ENCODE measurements at regions not wholly inside any gene's neighbourhood (a gene's known extent, or its start where the extent isn't known, plus 50 kb on each side); places are given as distances from the start of the nearest gene placed in this dataset.

DNA sequence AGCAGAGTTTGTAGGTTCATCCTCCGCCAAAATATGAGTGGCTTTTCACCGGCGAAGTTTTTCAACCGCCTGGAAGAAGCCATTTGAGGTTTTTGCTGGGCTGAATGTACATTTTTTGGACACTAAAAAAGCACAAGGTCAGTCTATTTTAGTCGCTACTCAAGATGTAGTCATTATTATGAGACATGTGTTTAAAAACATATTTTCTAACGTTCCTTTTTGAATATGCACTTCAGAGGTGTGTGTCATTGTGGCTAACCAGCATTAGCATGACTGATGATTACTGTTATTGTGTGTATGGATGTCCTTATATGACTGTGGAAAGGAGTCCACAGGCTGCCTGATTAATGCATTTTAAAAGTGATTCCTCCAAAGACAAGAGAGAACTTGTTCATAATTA lies 605.4 kb downstream of the INHBA start:
- TF ChIP-seq EP300 (IDR thresholded peaks at IDR 0.05; ENCODE audit: borderline replicate concordance) (no peak), NFIC (IDR thresholded peaks at IDR 0.05) (no peak), ZBTB7A (IDR thresholded peaks at IDR 0.05; ENCODE audit: low read depth) (no peak), TAF1 (IDR thresholded peaks at IDR 0.05; ENCODE audit: low read depth) (no peak), RAD21 (IDR thresholded peaks at IDR 0.05; ENCODE audit: low read depth) (no peak)
- TF ChIP-seq, protein P1, sequence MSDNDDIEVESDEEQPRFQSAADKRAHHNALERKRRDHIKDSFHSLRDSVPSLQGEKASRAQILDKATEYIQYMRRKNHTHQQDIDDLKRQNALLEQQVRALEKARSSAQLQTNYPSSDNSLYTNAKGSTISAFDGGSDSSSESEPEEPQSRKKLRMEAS (IDR thresholded peaks at IDR 0.05), result no peak

- TF ChIP-seq TCF12 (IDR thresholded peaks at IDR 0.05; ENCODE audit: low read depth) (no peak), CREB1 (IDR thresholded peaks at IDR 0.05; ENCODE audit: low read depth) (no peak), EP300 (IDR thresholded peaks at IDR 0.05; ENCODE audit: borderline replicate concordance) (no peak), TAF1 (IDR thresholded peaks at IDR 0.05; ENCODE audit: low read depth) (no peak), NFIC (IDR thresholded peaks at IDR 0.05) (no peak), ZBTB7A (IDR thresholded peaks at IDR 0.05; ENCODE audit: low read depth) (no peak), TEAD4 (IDR thresholded peaks at IDR 0.05) (no peak), EGR1 (IDR thresholded peaks at IDR 0.05) (no peak), RAD21 (IDR thresholded peaks at IDR 0.05; ENCODE audit: low read depth) (no peak), YY1 (IDR thresholded peaks at IDR 0.05; ENCODE audit: low read depth) (no peak), FOXM1 (IDR thresholded peaks at IDR 0.05; ENCODE audit: borderline replicate concordance, low read depth) (no peak), USF1 (IDR thresholded peaks at IDR 0.05) (no peak), CEBPB (IDR thresholded peaks at IDR 0.05) (no peak)
- TF ChIP-seq, protein P1 (IDR thresholded peaks at IDR 0.05), result no peak
Observed at GRCh38 chr7:41096917-41097316, 606.0 kb downstream of the INHBA start.

GRCh38 chr7:41093141-41093540 lies 609.7 kb downstream of the INHBA start:
- TF ChIP-seq EGR1 (IDR thresholded peaks at IDR 0.05), result no peak
- no peak for TF ChIP-seq ZBTB7A (IDR thresholded peaks at IDR 0.05; ENCODE audit: low read depth)
- no peak for TF ChIP-seq USF1 (IDR thresholded peaks at IDR 0.05)
- TF ChIP-seq FOXM1 (IDR thresholded peaks at IDR 0.05; ENCODE audit: borderline replicate concordance, low read depth), result no peak
- no peak for TF ChIP-seq RAD21 (IDR thresholded peaks at IDR 0.05; ENCODE audit: low read depth)
- no peak for TF ChIP-seq NFIC (IDR thresholded peaks at IDR 0.05)
- no peak for TF ChIP-seq CREB1 (IDR thresholded peaks at IDR 0.05; ENCODE audit: low read depth)
- no peak for TF ChIP-seq TAF1 (IDR thresholded peaks at IDR 0.05; ENCODE audit: low read depth)
- TF ChIP-seq, protein P2, sequence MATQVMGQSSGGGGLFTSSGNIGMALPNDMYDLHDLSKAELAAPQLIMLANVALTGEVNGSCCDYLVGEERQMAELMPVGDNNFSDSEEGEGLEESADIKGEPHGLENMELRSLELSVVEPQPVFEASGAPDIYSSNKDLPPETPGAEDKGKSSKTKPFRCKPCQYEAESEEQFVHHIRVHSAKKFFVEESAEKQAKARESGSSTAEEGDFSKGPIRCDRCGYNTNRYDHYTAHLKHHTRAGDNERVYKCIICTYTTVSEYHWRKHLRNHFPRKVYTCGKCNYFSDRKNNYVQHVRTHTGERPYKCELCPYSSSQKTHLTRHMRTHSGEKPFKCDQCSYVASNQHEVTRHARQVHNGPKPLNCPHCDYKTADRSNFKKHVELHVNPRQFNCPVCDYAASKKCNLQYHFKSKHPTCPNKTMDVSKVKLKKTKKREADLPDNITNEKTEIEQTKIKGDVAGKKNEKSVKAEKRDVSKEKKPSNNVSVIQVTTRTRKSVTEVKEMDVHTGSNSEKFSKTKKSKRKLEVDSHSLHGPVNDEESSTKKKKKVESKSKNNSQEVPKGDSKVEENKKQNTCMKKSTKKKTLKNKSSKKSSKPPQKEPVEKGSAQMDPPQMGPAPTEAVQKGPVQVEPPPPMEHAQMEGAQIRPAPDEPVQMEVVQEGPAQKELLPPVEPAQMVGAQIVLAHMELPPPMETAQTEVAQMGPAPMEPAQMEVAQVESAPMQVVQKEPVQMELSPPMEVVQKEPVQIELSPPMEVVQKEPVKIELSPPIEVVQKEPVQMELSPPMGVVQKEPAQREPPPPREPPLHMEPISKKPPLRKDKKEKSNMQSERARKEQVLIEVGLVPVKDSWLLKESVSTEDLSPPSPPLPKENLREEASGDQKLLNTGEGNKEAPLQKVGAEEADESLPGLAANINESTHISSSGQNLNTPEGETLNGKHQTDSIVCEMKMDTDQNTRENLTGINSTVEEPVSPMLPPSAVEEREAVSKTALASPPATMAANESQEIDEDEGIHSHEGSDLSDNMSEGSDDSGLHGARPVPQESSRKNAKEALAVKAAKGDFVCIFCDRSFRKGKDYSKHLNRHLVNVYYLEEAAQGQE (IDR thresholded peaks at IDR 0.05; ENCODE audit: low read depth), result no peak
- TF ChIP-seq TCF12 (IDR thresholded peaks at IDR 0.05; ENCODE audit: low read depth), result no peak
- TF ChIP-seq TEAD4 (IDR thresholded peaks at IDR 0.05), result no peak
- TF ChIP-seq, protein P1 (IDR thresholded peaks at IDR 0.05), result no peak
- no peak for TF ChIP-seq CEBPB (IDR thresholded peaks at IDR 0.05)
- no peak for TF ChIP-seq YY1 (IDR thresholded peaks at IDR 0.05; ENCODE audit: low read depth)
- TF ChIP-seq EP300 (IDR thresholded peaks at IDR 0.05; ENCODE audit: borderline replicate concordance), result no peak

DNA sequence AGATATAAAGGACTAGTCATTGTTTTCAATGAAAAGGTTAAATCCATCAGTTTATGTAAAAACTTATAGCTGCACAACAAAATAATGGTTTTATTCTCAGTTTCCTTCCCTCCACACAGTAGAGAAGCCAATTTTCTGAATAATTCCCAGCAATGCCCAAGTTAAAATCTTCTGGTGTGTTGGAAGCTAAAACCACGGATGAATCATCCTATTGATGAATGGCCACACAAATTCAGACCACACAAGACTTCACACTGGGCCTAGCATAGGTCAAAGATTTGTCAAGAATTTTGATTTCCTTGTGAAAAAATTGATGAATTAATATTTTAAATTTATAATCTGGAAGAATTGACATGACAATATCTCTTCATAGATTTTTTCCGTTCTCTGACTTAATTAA lies 617.6 kb downstream of the INHBA start:
- TF ChIP-seq, protein P1 (IDR thresholded peaks at IDR 0.05), result no peak
- no peak for TF ChIP-seq CREB1 (IDR thresholded peaks at IDR 0.05; ENCODE audit: low read depth)
- TF ChIP-seq EP300 (IDR thresholded peaks at IDR 0.05; ENCODE audit: borderline replicate concordance), result no peak
- no peak for TF ChIP-seq TEAD4 (IDR thresholded peaks at IDR 0.05)
- TF ChIP-seq USF1 (IDR thresholded peaks at IDR 0.05), result no peak
- no peak for TF ChIP-seq FOXM1 (IDR thresholded peaks at IDR 0.05; ENCODE audit: borderline replicate concordance, low read depth)
- no peak for TF ChIP-seq EGR1 (IDR thresholded peaks at IDR 0.05)
- TF ChIP-seq YY1 (IDR thresholded peaks at IDR 0.05; ENCODE audit: low read depth), result no peak

DNA sequence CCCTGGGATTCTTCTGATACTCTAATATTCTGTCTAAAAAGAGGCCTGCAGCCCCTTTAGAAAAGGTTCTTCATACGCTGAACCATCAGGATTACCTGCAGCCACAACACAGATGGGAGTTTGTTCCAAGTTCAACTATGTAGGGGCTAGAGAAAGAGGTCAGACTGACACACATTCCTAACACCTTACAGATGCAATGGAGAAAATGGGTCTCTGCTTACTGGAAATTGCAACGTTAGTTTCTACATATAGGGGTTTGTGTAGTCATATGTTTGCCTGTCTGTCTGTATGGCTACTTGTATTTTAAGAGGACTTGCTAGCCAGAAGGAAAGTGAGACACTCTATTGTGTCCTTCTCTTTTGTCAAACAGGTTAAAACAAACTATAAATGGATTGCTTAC lies 618.5 kb downstream of the INHBA start:
- TF ChIP-seq CREB1 (IDR thresholded peaks at IDR 0.05; ENCODE audit: low read depth), result no peak

- TF ChIP-seq CREB1 (IDR thresholded peaks at IDR 0.05; ENCODE audit: low read depth), result no peak
- no peak for TF ChIP-seq TAF1 (IDR thresholded peaks at IDR 0.05; ENCODE audit: low read depth)
- no peak for TF ChIP-seq RAD21 (IDR thresholded peaks at IDR 0.05; ENCODE audit: low read depth)
- TF ChIP-seq, protein P1 (IDR thresholded peaks at IDR 0.05), result no peak
Observed at GRCh38 chr7:41069635-41070034, 633.3 kb downstream of the INHBA start.

GRCh38 chr7:41067576-41067975 lies 635.3 kb downstream of the INHBA start:
- TF ChIP-seq NFIC (IDR thresholded peaks at IDR 0.05) (no peak), ZBTB7A (IDR thresholded peaks at IDR 0.05; ENCODE audit: low read depth) (no peak), CEBPB (IDR thresholded peaks at IDR 0.05) (no peak), FOXM1 (IDR thresholded peaks at IDR 0.05; ENCODE audit: borderline replicate concordance, low read depth) (no peak), RAD21 (IDR thresholded peaks at IDR 0.05; ENCODE audit: low read depth) (no peak), TEAD4 (IDR thresholded peaks at IDR 0.05) (no peak), TAF1 (IDR thresholded peaks at IDR 0.05; ENCODE audit: low read depth) (no peak), USF1 (IDR thresholded peaks at IDR 0.05) (no peak), EGR1 (IDR thresholded peaks at IDR 0.05) (no peak), YY1 (IDR thresholded peaks at IDR 0.05; ENCODE audit: low read depth) (no peak), EP300 (IDR thresholded peaks at IDR 0.05; ENCODE audit: borderline replicate concordance) (no peak), CREB1 (IDR thresholded peaks at IDR 0.05; ENCODE audit: low read depth) (no peak), TCF12 (IDR thresholded peaks at IDR 0.05; ENCODE audit: low read depth) (no peak)
- TF ChIP-seq, protein P2 (IDR thresholded peaks at IDR 0.05; ENCODE audit: low read depth), result no peak
- TF ChIP-seq, protein P1 (IDR thresholded peaks at IDR 0.05), result no peak

All from Ishikawa (cell line).